ACHN (cell line): ENCODE measurements at regions not wholly inside any gene's neighbourhood (a gene's known extent, or its start where the extent isn't known, plus 50 kb on each side); places are given as distances from the start of the nearest gene placed in this dataset.

Experiments
- DNase-seq: peaks from one replicate; pipeline ENCODE4 v3.0.0-alpha.2; 2015
- in situ Hi-C: cut with HindIII; loops from 2 replicates; pipeline ENCODE4 v1.10.0; 2017; ENCODE audit warnings: low sequenced_read_pairs, low pct_ligation_motif_present, low pct_unique_long_range_greater_than_20kb

- DNase-seq: no peak
- in situ Hi-C loops: no loop called here
These were observed 160.6 kb upstream of the PLCXD3 start for GRCh38 chr5:41670854-41671479.

GRCh38 chr5:41670216-41670615, 159.8 kb upstream of the PLCXD3 start:
- in situ Hi-C loops: no loop called here
- DNase-seq: no peak

- in situ Hi-C loops: no loop called here
- no peak for DNase-seq
These were observed 150.9 kb upstream of the PLCXD3 start for GRCh38 chr5:41661254-41661653.

- DNase-seq: no peak
- in situ Hi-C loops: no loop called here
These were observed 146.2 kb upstream of the PLCXD3 start for GRCh38 chr5:41656597-41656996.

- no peak for DNase-seq
These were observed 139.7 kb upstream of the PLCXD3 start for GRCh38 chr5:41650131-41650530.

GRCh38 chr5:41649659-41650058, 139.3 kb upstream of the PLCXD3 start:
- DNase-seq: no peak
- in situ Hi-C loops: no loop called here

More at GRCh38 chr5:41650131-41650530, 139.7 kb upstream of the PLCXD3 start:
- in situ Hi-C loops: no loop called here

GRCh38 chr5:41648996-41649395, 138.6 kb upstream of the PLCXD3 start:
- DNase-seq: no peak
- in situ Hi-C loops: no loop called here

GRCh38 chr5:41641621-41642020, 131.2 kb upstream of the PLCXD3 start:
- peak; percentile 7 for DNase-seq
- in situ Hi-C loops: no loop called here

GRCh38 chr5:41638685-41639084, 128.3 kb upstream of the PLCXD3 start:
- no peak for DNase-seq
- in situ Hi-C loops: no loop called here

- in situ Hi-C loops: no loop called here
- no peak for DNase-seq
These were observed 127.5 kb upstream of the PLCXD3 start for GRCh38 chr5:41637869-41638268.

- in situ Hi-C loops: no loop called here
- DNase-seq: no peak
These were observed 127.0 kb upstream of the PLCXD3 start for GRCh38 chr5:41637424-41637823.

- in situ Hi-C loops: no loop called here
- peak; percentile 25 for DNase-seq
These were observed 126.2 kb upstream of the PLCXD3 start for GRCh38 chr5:41636605-41637004.

GRCh38 chr5:41629897-41630296, 119.5 kb upstream of the PLCXD3 start:
- in situ Hi-C loops: no loop called here
- DNase-seq: no peak

- DNase-seq: no peak
- in situ Hi-C loops: no loop called here
These were observed 115.2 kb upstream of the PLCXD3 start for GRCh38 chr5:41625571-41625970.

GRCh38 chr5:41621420-41621819, 111.0 kb upstream of the PLCXD3 start:
- in situ Hi-C loops: no loop called here
- DNase-seq: no peak

GRCh38 chr5:41617843-41618515, 107.6 kb upstream of the PLCXD3 start:
- DNase-seq: no peak
- in situ Hi-C loops: no loop called here

GRCh38 chr5:41610386-41610785, 100.0 kb upstream of the PLCXD3 start:
- no peak for DNase-seq
- in situ Hi-C loops: no loop called here

- DNase-seq: no peak
- in situ Hi-C loops: no loop called here
These were observed 90.3 kb upstream of the PLCXD3 start for GRCh38 chr5:41600731-41601130.

GRCh38 chr5:41598011-41598410, 87.6 kb upstream of the PLCXD3 start:
- in situ Hi-C loops: no loop called here
- no peak for DNase-seq

GRCh38 chr5:41587668-41588067, 77.3 kb upstream of the PLCXD3 start:
- DNase-seq: no peak
- in situ Hi-C loops: no loop called here
